Body of pancreas (tissue), 4 donors: ENCODE measurements at regions not wholly inside any gene's neighbourhood (a gene's known extent, or its start where the extent isn't known, plus 50 kb on each side); places are given as distances from the start of the nearest gene placed in this dataset.
A peak's percentile ranks its signal among the peaks of the same experiment; 100 is the strongest.

Experiments used
- ATAC-seq: fragments of 150-250 bp; one replicate; pipeline ENCODE4 v1.9.1; 2016
- DNase-seq, 4 donors: peaks; one replicate each; pipeline ENCODE4 v3.0.0-alpha.2; 2019
- H3K27ac ChIP-seq, 4 donors: fragments of 200-600 bp; sonication (generic); 1 replicate in 3 of 4; 2 replicates in 1 of 4; pipeline versions ENCODE4 v1.5.1 to v1.6.1; 2016 to 2019; ENCODE audit warnings: mild to moderate bottlenecking in 1 of 4, mixed read lengths in 1 of 4, moderate library complexity in 1 of 4
- H3K27me3 ChIP-seq, 2 donors: fragments of 200-600 bp; sonication (generic); one replicate each; pipeline ENCODE4 v1.6.0; 2016; ENCODE audit warnings: mild to moderate bottlenecking in 1 of 2
- H3K36me3 ChIP-seq, 2 donors: fragments of 200-600 bp; sonication (generic); replicated peaks in 1 of 2; 2 replicates each; pipeline ENCODE4 v1.5.1; 2016; ENCODE audit warnings: low read depth in 2 of 2; ENCODE audit not compliant: insufficient read depth in 1 of 2
- H3K4me1 ChIP-seq: fragments of 200-600 bp; sonication (generic); one replicate; pipeline ENCODE4 v1.6.0; 2016
- H3K4me3 ChIP-seq, 2 donors: fragments of 200-600 bp; sonication (generic); 1 replicate in 1 of 2; 2 replicates in 1 of 2; pipeline ENCODE4 v1.5.1; 2016 to 2019
- H3K9me3 ChIP-seq, 3 donors: fragments of 200-600 bp; sonication (generic); 1 replicate in 2 of 3; 2 replicates in 1 of 3; pipeline ENCODE4 v1.5.1; 2016
- POLR2A ChIP-seq, 3 donors: fragments of 450-650 bp; IDR thresholded peaks; one replicate each; pipeline ENCODE4 v1.6.1; 2016; ENCODE audit warnings: antibody characterized with exemption in 3 of 3, mild to moderate bottlenecking in 2 of 3
- whole genome bisulfite sequencing, 2 donors: methylation state at CpG; one replicate each; pipeline ENCODE4 v1.1.5; 2017; 5-methylcytosine and 5-hydroxymethylcytosine counted together
- intact Hi-C: fragments of 100-400 bp; cut with DNase I; formaldehyde crosslinking; loops from one replicate; pipeline ENCODE4 v1.15.1; 2023
- TF ChIP-seq, protein P1 (sequence below), 7 experiments: fragments of 450-650 bp in 4 of 7; fragments of 200-600 bp in 3 of 7; sonication (generic) in 3 of 7; IDR thresholded peaks; one replicate each; pipeline ENCODE4 v1.5.1; 2016 to 2019; ENCODE audit warnings: antibody characterized with exemption in 7 of 7

DNA sequence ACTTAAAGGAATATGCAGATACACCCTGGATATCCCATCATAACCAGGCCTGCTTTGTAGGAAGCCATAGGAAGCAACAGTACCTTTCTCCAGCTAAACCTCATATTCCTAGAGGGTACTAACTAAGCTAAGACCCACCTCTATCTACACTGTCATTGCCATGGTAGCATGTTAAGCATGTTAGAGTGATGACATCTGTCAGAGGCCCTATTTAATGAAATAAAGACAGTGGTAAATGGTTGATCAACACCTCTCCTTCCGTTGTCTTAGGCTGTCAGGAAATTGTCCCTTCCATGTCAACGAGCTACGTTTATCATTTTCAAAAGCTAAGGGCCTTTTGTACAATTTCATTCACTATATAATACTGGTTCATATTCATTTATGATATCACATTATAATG, 251.1 kb upstream of the PSMD7 start:
- DNase-seq: no peak
- H3K27me3 ChIP-seq: no peaks in the 10 kb centered on the region
- intact Hi-C loops: no loop called here
- WGBS, 2 donors: 78 to 80% methylated on average over 3 of the region's 3 CpGs
- ATAC-seq: no peak
- no peak overlapping the region for H3K27ac ChIP-seq
- H3K4me3 ChIP-seq: no peak overlapping the region
- TF ChIP-seq POLR2A (IDR thresholded peaks at IDR 0.05): no peak
- TF ChIP-seq, protein P1, sequence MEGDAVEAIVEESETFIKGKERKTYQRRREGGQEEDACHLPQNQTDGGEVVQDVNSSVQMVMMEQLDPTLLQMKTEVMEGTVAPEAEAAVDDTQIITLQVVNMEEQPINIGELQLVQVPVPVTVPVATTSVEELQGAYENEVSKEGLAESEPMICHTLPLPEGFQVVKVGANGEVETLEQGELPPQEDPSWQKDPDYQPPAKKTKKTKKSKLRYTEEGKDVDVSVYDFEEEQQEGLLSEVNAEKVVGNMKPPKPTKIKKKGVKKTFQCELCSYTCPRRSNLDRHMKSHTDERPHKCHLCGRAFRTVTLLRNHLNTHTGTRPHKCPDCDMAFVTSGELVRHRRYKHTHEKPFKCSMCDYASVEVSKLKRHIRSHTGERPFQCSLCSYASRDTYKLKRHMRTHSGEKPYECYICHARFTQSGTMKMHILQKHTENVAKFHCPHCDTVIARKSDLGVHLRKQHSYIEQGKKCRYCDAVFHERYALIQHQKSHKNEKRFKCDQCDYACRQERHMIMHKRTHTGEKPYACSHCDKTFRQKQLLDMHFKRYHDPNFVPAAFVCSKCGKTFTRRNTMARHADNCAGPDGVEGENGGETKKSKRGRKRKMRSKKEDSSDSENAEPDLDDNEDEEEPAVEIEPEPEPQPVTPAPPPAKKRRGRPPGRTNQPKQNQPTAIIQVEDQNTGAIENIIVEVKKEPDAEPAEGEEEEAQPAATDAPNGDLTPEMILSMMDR (IDR thresholded peaks at IDR 0.05): no peak
- H3K4me1 ChIP-seq: no peaks in the 10 kb centered on the region
- no peaks in the 10 kb centered on the region for H3K9me3 ChIP-seq
- H3K36me3 ChIP-seq: no peaks in the 10 kb centered on the region

DNA sequence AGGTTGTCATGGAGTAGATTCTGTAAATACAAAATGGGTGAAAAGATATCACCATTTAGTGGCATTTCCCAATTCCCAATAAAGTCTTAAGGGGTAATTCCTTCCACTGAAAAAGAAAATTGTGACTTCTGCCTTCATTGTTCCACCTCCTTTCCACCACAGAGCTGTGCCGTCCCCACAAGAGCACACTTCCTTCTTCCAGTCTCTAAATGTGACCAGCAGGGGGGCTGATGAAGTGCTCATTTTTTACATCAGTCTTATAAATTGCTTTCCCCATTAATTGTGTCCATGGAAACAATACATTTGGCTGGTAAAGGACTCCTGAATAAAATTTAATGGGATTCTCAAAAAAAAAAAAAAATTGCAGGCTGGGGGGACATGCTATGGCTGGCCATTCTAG, 260.8 kb upstream of the PSMD7 start:
- Histone ChIP-seq H3K27ac (no peak overlapping the region), H3K4me1 (no peaks in the 10 kb centered on the region), H3K27me3 (peaks cover 0 to 6% of the 10 kb centered on the region in 2 donors), H3K9me3 (no peaks in the 10 kb centered on the region), H3K36me3 (no peaks in the 10 kb centered on the region), H3K4me3 (no peak overlapping the region)
- WGBS, 2 donors: 4% methylated on average over 1 of the region's 1 CpG
- no peak for TF ChIP-seq POLR2A (IDR thresholded peaks at IDR 0.05)
- TF ChIP-seq, protein P1 (IDR thresholded peaks at IDR 0.05): peak in 2 of 7 experiments; percentile 12 to 13
- intact Hi-C loops: no loop called here
- DNase-seq (no peak), ATAC-seq (no peak)

DNA sequence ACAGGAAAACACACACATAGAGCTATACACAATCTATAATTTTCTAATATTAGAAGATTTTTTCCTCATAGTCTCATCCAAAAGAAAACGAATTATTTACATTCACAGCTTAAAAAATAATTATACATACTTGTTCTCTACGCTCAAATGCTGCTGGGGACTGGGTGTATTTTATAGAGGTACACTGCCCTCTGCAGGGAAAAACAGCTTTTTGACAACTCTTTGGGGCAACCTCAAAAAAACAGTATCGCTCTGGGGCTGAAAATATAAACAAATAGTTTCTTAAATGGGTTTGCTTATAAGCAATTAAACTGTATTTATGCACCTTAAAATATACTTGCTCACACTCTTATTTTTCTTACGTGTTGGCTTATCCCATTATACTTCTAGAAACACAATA, 261.8 kb upstream of the PSMD7 start:
- no peaks in the 10 kb centered on the region for H3K36me3 ChIP-seq
- H3K27me3 ChIP-seq: peaks cover 0 to 6% of the 10 kb centered on the region in 2 donors
- no peak for DNase-seq
- no peaks in the 10 kb centered on the region for H3K4me1 ChIP-seq
- no peak for TF ChIP-seq POLR2A (IDR thresholded peaks at IDR 0.05)
- TF ChIP-seq, protein P1 (IDR thresholded peaks at IDR 0.05): peak in 4 of 7 experiments; percentile 5 to 29 (median 18)
- WGBS, 2 donors: 13 to 19% methylated on average over 4 of the region's 4 CpGs
- no peak overlapping the region for H3K4me3 ChIP-seq
- intact Hi-C loops: no loop called here
- no peak for ATAC-seq
- H3K9me3 ChIP-seq: no peaks in the 10 kb centered on the region
- no peak overlapping the region for H3K27ac ChIP-seq

DNA sequence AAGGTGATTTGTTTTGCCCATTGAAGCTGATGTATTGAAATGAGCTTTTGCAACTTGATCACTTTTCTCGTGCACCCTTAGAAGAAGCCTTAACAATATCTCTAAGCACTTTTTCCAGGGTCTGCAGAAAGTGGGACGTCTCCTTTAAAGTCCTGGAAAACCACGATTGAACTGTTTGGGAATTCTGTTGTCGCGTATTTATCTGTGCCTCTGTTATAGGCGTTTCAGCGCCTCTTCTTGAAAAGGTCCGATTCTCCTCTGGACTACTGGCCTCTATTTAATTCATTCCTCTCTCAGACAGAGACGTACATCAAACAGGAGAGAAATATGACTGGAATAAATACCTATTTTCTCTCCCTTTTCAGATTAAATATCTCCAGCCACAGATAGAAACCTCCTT, 262.4 kb upstream of the PSMD7 start:
- H3K27me3 ChIP-seq: peaks cover 0 to 6% of the 10 kb centered on the region in 2 donors
- no peak overlapping the region for H3K27ac ChIP-seq
- no peaks in the 10 kb centered on the region for H3K36me3 ChIP-seq
- TF ChIP-seq, protein P1 (IDR thresholded peaks at IDR 0.05): no peak
- no peak for TF ChIP-seq POLR2A (IDR thresholded peaks at IDR 0.05)
- H3K4me3 ChIP-seq: no peak overlapping the region
- no peak for DNase-seq
- intact Hi-C loops: no loop called here
- 43 to 46% methylated on average over 9 of the region's 9 CpGs for WGBS, 2 donors
- H3K9me3 ChIP-seq: no peaks in the 10 kb centered on the region
- ATAC-seq: no peak
- no peaks in the 10 kb centered on the region for H3K4me1 ChIP-seq

DNA sequence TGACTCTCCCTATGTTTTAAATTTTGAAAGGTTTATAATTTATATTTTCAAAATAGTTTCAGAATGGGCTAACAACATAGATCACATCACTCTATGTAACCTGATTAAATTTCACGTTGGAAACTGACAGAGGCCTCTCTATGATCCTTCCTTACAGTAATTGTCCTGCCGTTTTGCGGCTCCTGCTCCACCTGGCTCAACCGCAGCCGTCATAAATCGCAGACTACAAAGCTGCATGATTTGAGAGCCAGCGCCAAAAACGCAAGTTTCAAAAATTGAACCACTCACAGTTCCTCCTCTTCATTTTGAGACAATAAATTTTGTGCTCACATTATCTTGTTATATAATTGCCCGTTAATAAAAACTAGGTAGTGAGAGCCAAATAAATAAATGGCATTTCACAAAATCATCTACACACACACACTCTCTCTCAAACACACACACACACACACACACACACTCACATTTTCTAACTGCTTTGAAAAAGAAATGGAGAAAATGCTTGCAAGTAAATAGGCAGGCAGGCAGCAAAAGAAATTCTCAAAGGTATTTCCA, 263.1 kb upstream of the PSMD7 start:
- Histone ChIP-seq H3K4me1 (no peaks in the 10 kb centered on the region), H3K4me3 (no peak overlapping the region), H3K27ac (no peak overlapping the region), H3K27me3 (peaks cover 0 to 6% of the 10 kb centered on the region in 2 donors), H3K9me3 (no peaks in the 10 kb centered on the region), H3K36me3 (no peaks in the 10 kb centered on the region)
- intact Hi-C loops: no loop called here
- ATAC-seq: no peak
- no peak for DNase-seq
- 72 to 73% methylated on average over 9 of the region's 9 CpGs for WGBS, 2 donors
- no peak for TF ChIP-seq POLR2A (IDR thresholded peaks at IDR 0.05)
- TF ChIP-seq, protein P1 (IDR thresholded peaks at IDR 0.05): no peak
